ENCODE measurements at regions not wholly inside any gene's neighbourhood (a gene's known extent, or its start where the extent isn't known, plus 50 kb on each side); places are given as distances from the start of the nearest gene placed in this dataset.

- FAIRE-seq, result no peak
Observed at GRCh38 chr18:60552948-60553347, 180.4 kb upstream of the MC4R start.

GRCh38 chr18:60554967-60555366 is 182.4 kb upstream of the MC4R start:
- Histone ChIP-seq H3K4me2 (no peak overlapping the region), H3K27ac (no peak overlapping the region), H3K4me1 (no peaks in the 10 kb centered on the region), H3K4me3 (no peak overlapping the region), H3K9me3 (no peaks in the 10 kb centered on the region)
- no peak for FAIRE-seq
- CTCF ChIA-PET, result interaction anchor here (2.3 to 2.8 kb wide), 2 partner anchors 559 to 567 kb away, joined by 9 to 12 read pairs; no protein-coding TSS in a partner anchor
- ATAC-seq, result no peak
- no peak for DNase-seq (ENCODE audit: low read depth in 1 of 2, low spot score in 1 of 2)
- POLR2A ChIA-PET, result no interaction called here
- 8% methylated on average over 2 of the region's 3 CpGs for WGBS (ENCODE audit: missing lambda C conversion rate)
- no peak for TF ChIP-seq EHF (CRISPR knock-in tag; IDR thresholded peaks at IDR 0.05)
- no peak for TF ChIP-seq SMC3 (IDR thresholded peaks at IDR 0.05)
- TF ChIP-seq NFE2L2 (conservative IDR thresholded peaks at IDR 0.05; ENCODE audit: low read length), result no peak
- TF ChIP-seq POLR2A (IDR thresholded peaks at IDR 0.05; ENCODE audit: low read length), result no peak

More at GRCh38 chr18:60552948-60553347, 180.4 kb upstream of the MC4R start:
- no peaks in the 10 kb centered on the region for H3K9me3 ChIP-seq
- no peak overlapping the region for H3K4me2 ChIP-seq
- ChIA-PET CTCF (interaction anchor here (2.6 to 5.7 kb wide), 2 partner anchors 558 to 565 kb away, joined by 9 to 70 read pairs; no protein-coding TSS in a partner anchor), POLR2A (no interaction called here)
- no peak for TF ChIP-seq CHD4 (IDR thresholded peaks at IDR 0.05; ENCODE audit: borderline replicate concordance)
- TF ChIP-seq HOXA7 (CRISPR knock-in tag; IDR thresholded peaks at IDR 0.05), result no peak
- no peak for TF ChIP-seq ESRRA (IDR thresholded peaks at IDR 0.05; ENCODE audit: borderline replicate concordance, low read length)
- TF ChIP-seq FOXS1 (CRISPR knock-in tag; IDR thresholded peaks at IDR 0.05), result no peak
- no peak for TF ChIP-seq TP53 (CRISPR knock-in tag; IDR thresholded peaks at IDR 0.05)
- TF ChIP-seq ZFP36 (IDR thresholded peaks at IDR 0.05; ENCODE audit: borderline replicate concordance, partially characterized antibody), result no peak
- no peak for TF ChIP-seq JUN (IDR thresholded peaks at IDR 0.05)
- no peak for TF ChIP-seq MAX (IDR thresholded peaks at IDR 0.05)
- TF ChIP-seq FOSB (CRISPR knock-in tag; IDR thresholded peaks at IDR 0.05), result no peak
- TF ChIP-seq ZC3H11A (IDR thresholded peaks at IDR 0.05), result no peak
- TF ChIP-seq RAD21 (conservative IDR thresholded peaks at IDR 0.05 in 1 of 2, IDR thresholded peaks at IDR 0.05 in 1 of 2), result no peak
- TF ChIP-seq HDAC2 (IDR thresholded peaks at IDR 0.05), result no peak
- no peak for TF ChIP-seq FOSL2 (IDR thresholded peaks at IDR 0.05)
- no peak for TF ChIP-seq FOSL2 (CRISPR knock-in tag; IDR thresholded peaks at IDR 0.05)
- no peak for TF ChIP-seq ELK1 (IDR thresholded peaks at IDR 0.05; ENCODE audit: low read depth, low read length)
- TF ChIP-seq HEYL (CRISPR knock-in tag; IDR thresholded peaks at IDR 0.05), result no peak
- no peak for TF ChIP-seq CEBPB (IDR thresholded peaks at IDR 0.05)
- no peak for TF ChIP-seq NPAS2 (CRISPR knock-in tag; IDR thresholded peaks at IDR 0.05; ENCODE audit: borderline replicate concordance)
- TF ChIP-seq ZSCAN20 (CRISPR knock-in tag; IDR thresholded peaks at IDR 0.05), result no peak
- no peak overlapping the region for H3K4me3 ChIP-seq
- H3K27ac ChIP-seq, result no peak overlapping the region
- DNase-seq (ENCODE audit: low read depth in 1 of 2, low spot score in 1 of 2) (no peak), ATAC-seq (no peak)
- no CpG with 5 or more reads among the region's 8 CpGs for whole genome bisulfite sequencing (ENCODE audit: missing lambda C conversion rate)
- no peaks in the 10 kb centered on the region for H3K4me1 ChIP-seq

GRCh38 chr18:60555625-60556024 is 183.1 kb upstream of the MC4R start:
- whole genome bisulfite sequencing (ENCODE audit: missing lambda C conversion rate), result 66% methylated on average over 4 of the region's 5 CpGs
- POLR2A ChIA-PET, result no interaction called here
- Histone ChIP-seq H3K9me3 (no peaks in the 10 kb centered on the region), H3K4me3 (no peak overlapping the region), H3K27ac (no peak overlapping the region), H3K4me2 (no peak overlapping the region), H3K4me1 (no peaks in the 10 kb centered on the region)
- no peak for ATAC-seq
- CTCF ChIA-PET, result interaction anchor here (0.8 to 2.8 kb wide), 3 partner anchors 193 to 567 kb away, joined by 3 to 12 read pairs (median 9); no protein-coding TSS in a partner anchor
- no peak for FAIRE-seq
- TF ChIP-seq HDAC2 (IDR thresholded peaks at IDR 0.05), result no peak
- no peak for TF ChIP-seq PHF8 (IDR thresholded peaks at IDR 0.05; ENCODE audit: borderline replicate concordance, low read depth)
- TF ChIP-seq CTCF (IDR thresholded peaks at IDR 0.05), result no peak
- no peak for TF ChIP-seq CBX8 (IDR thresholded peaks at IDR 0.05)
- TF ChIP-seq MAFK (IDR thresholded peaks at IDR 0.05; ENCODE audit: partially characterized antibody), result no peak
- TF ChIP-seq ATOH8 (CRISPR knock-in tag; IDR thresholded peaks at IDR 0.05; ENCODE audit: low read depth), result no peak
- no peak for TF ChIP-seq TP53 (CRISPR knock-in tag; IDR thresholded peaks at IDR 0.05)
- no peak for TF ChIP-seq RARB (CRISPR knock-in tag; IDR thresholded peaks at IDR 0.05)
- no peak for TF ChIP-seq SMC3 (IDR thresholded peaks at IDR 0.05)
- no peak for TF ChIP-seq HOXB13 (CRISPR knock-in tag; IDR thresholded peaks at IDR 0.05; ENCODE audit: low read depth)
- no peak for TF ChIP-seq ZSCAN20 (CRISPR knock-in tag; IDR thresholded peaks at IDR 0.05)
- TF ChIP-seq RFX5 (IDR thresholded peaks at IDR 0.05), result no peak
- no peak for TF ChIP-seq MYC (IDR thresholded peaks at IDR 0.05; ENCODE audit: borderline replicate concordance, low read length)
- no peak for DNase-seq (ENCODE audit: low read depth in 1 of 2, low spot score in 1 of 2)
